ENCODE measurements at regions not wholly inside any gene's neighbourhood (a gene's known extent, or its start where the extent isn't known, plus 50 kb on each side); places are given as distances from the start of the nearest gene placed in this dataset.

GRCh38 chrX:138411048-138411447 is 300.5 kb downstream of the FGF13 start:
- Histone ChIP-seq H3K9me2 (replicated peaks; ENCODE audit: low read depth, low read length) (no peaks in the 10 kb centered on the region), H3F3A (ENCODE audit: low read depth) (no peaks in the 10 kb centered on the region), H3K4me1 (ENCODE audit: insufficient read depth, low read length, poor library complexity, severe bottlenecking) (no peaks in the 10 kb centered on the region), H3K27me3 (ENCODE audit: insufficient read depth, low read length, poor library complexity, severe bottlenecking) (no peaks in the 10 kb centered on the region), H3K36me3 (ENCODE audit: insufficient read depth, low read length) (no peaks in the 10 kb centered on the region), H2AFZ (ENCODE audit: low read length) (no peak overlapping the region), H3K79me2 (ENCODE audit: insufficient read depth, low read length) (no peaks in the 10 kb centered on the region), H4K20me1 (ENCODE audit: insufficient read depth, low read length, poor library complexity, severe bottlenecking) (no peaks in the 10 kb centered on the region), H3K9me3 (ENCODE audit: insufficient read depth, low read depth, low read length) (no peaks in the 10 kb centered on the region), H3K4me3 (ENCODE audit: low read length, poor library complexity, severe bottlenecking) (no peak overlapping the region), H3K9ac (ENCODE audit: low read depth, low read length, poor library complexity, severe bottlenecking) (no peak overlapping the region), H3K4me2 (ENCODE audit: low read depth, low read length, poor library complexity, severe bottlenecking) (no peak overlapping the region)
- no peak for TF ChIP-seq CTCF (conservative IDR thresholded peaks at IDR 0.05; ENCODE audit: low read length)
- no peak for TF ChIP-seq EZH2phosphoT487 (IDR thresholded peaks at IDR 0.05; ENCODE audit: borderline replicate concordance)
